H9 (cell line): ENCODE measurements at regions not wholly inside any gene's neighbourhood (a gene's known extent, or its start where the extent isn't known, plus 50 kb on each side); places are given as distances from the start of the nearest gene placed in this dataset.

Source experiments
- DNase-seq: peaks from one replicate; pipeline ENCODE4 v3.0.0-alpha.2; 2017
- H2AFZ ChIP-seq: one replicate; pipeline ENCODE4 v1.6.1; 2013; ENCODE audit warnings: mild to moderate bottlenecking, low read length, control low read depth, moderate library complexity
- H2AK5ac ChIP-seq: 2 replicates; pipeline ENCODE4 v1.6.1; 2013; ENCODE audit warnings: low read length, control low read depth, mixed read lengths; ENCODE audit not compliant: insufficient read length
- H2BK120ac ChIP-seq: one replicate; pipeline ENCODE4 v1.6.1; 2013; ENCODE audit warnings: low read depth, mild to moderate bottlenecking, low read length, control low read depth, inconsistent platforms; ENCODE audit not compliant: poor library complexity, severe bottlenecking
- H2BK12ac ChIP-seq: 2 replicates; pipeline ENCODE4 v1.6.1; 2013; ENCODE audit warnings: low read length, control low read depth, mixed read lengths, low read depth; ENCODE audit not compliant: insufficient read length
- H2BK15ac ChIP-seq: 2 replicates; pipeline ENCODE4 v1.6.1; 2013; ENCODE audit warnings: low read depth, low read length, control low read depth
- H2BK20ac ChIP-seq: one replicate; pipeline ENCODE4 v1.6.1; 2013; ENCODE audit warnings: low read depth, mild to moderate bottlenecking, low read length, control low read depth, inconsistent platforms; ENCODE audit not compliant: poor library complexity, severe bottlenecking
- H2BK5ac ChIP-seq: 2 replicates; pipeline ENCODE4 v1.6.1; 2013; ENCODE audit warnings: low read length, control low read depth, mixed read lengths; ENCODE audit not compliant: insufficient read length
- H3K14ac ChIP-seq: 2 replicates; pipeline ENCODE4 v1.6.1; 2013; ENCODE audit warnings: low read length, control low read depth; ENCODE audit not compliant: insufficient read depth
- H3K18ac ChIP-seq: 2 replicates; pipeline ENCODE4 v1.6.1; 2013; ENCODE audit warnings: low read depth, mild to moderate bottlenecking, mixed read lengths, low read length, control low read depth; ENCODE audit not compliant: insufficient read length
- H3K23ac ChIP-seq: 2 replicates; pipeline ENCODE4 v1.6.1; 2013; ENCODE audit warnings: low read length, control low read depth, mixed read lengths, low read depth; ENCODE audit not compliant: insufficient read length
- H3K23me2 ChIP-seq: 2 replicates; pipeline ENCODE4 v1.6.1; 2013; ENCODE audit warnings: low read depth, mild to moderate bottlenecking, mixed read lengths, low read length, control low read depth; ENCODE audit not compliant: insufficient read length, poor library complexity, severe bottlenecking
- H3K27ac ChIP-seq: 2 replicates; pipeline ENCODE4 v1.5.1; 2013; ENCODE audit warnings: low read length, control low read depth, mixed read lengths, low read depth; ENCODE audit not compliant: insufficient read length
- H3K27me3 ChIP-seq: 2 replicates; pipeline ENCODE4 v1.6.1; 2013; ENCODE audit warnings: low read length, control low read depth, inconsistent platforms; ENCODE audit not compliant: insufficient read depth
- H3K4ac ChIP-seq: 2 replicates; pipeline ENCODE4 v1.6.1; 2013; ENCODE audit warnings: low read depth, mild to moderate bottlenecking, control low read depth, inconsistent platforms, low read length, moderate library complexity
- H3K4me1 ChIP-seq: 2 replicates; pipeline ENCODE4 v1.6.1; 2013; ENCODE audit warnings: low read length, control low read depth, inconsistent platforms; ENCODE audit not compliant: insufficient read depth
- H3K4me2 ChIP-seq: 2 replicates; pipeline ENCODE4 v1.6.1; 2013; ENCODE audit warnings: low read length, control low read depth, mixed read lengths; ENCODE audit not compliant: insufficient read length, insufficient read depth
- H3K56ac ChIP-seq: 2 replicates; pipeline ENCODE4 v1.6.1; 2013; ENCODE audit warnings: low read depth, mild to moderate bottlenecking, mixed read lengths, low read length, control low read depth; ENCODE audit not compliant: insufficient read length
- H3K79me1 ChIP-seq: 2 replicates; pipeline ENCODE4 v1.6.1; 2013; ENCODE audit warnings: low read depth, mild to moderate bottlenecking, moderate library complexity, low read length, control low read depth, inconsistent platforms; ENCODE audit not compliant: insufficient read depth, poor library complexity, severe bottlenecking
- H3K79me2 ChIP-seq: 2 replicates; pipeline ENCODE4 v1.6.1; 2013; ENCODE audit warnings: low read length, control low read depth, inconsistent platforms; ENCODE audit not compliant: insufficient read depth
- H3K9ac ChIP-seq: 2 replicates; pipeline ENCODE4 v1.6.1; 2013; ENCODE audit warnings: low read length, control low read depth, mixed read lengths; ENCODE audit not compliant: insufficient read length; ENCODE audit errors: extremely low read depth
- H3K9me3 ChIP-seq: one replicate; pipeline ENCODE4 v1.6.1; 2013; ENCODE audit warnings: low read depth, low read length, inconsistent platforms; ENCODE audit not compliant: control insufficient read depth
- H3T11ph ChIP-seq: one replicate; pipeline ENCODE4 v1.6.1; 2013; ENCODE audit warnings: mild to moderate bottlenecking, low read length, control low read depth, inconsistent platforms
- H4K20me1 ChIP-seq: one replicate; pipeline ENCODE4 v1.6.1; 2013; ENCODE audit not compliant: control insufficient read depth, insufficient read length, insufficient read depth
- H4K5ac ChIP-seq: 2 replicates; pipeline ENCODE4 v1.6.1; 2013; ENCODE audit warnings: low read depth, mild to moderate bottlenecking, mixed read lengths, low read length, control low read depth; ENCODE audit not compliant: insufficient read length
- H4K8ac ChIP-seq: replicated peaks from 2 replicates; pipeline ENCODE4 v1.6.1; 2013; ENCODE audit warnings: low read length, control low read depth, mixed read lengths, low read depth; ENCODE audit not compliant: insufficient read length
- H4K91ac ChIP-seq: 2 replicates; pipeline ENCODE4 v1.6.1; 2013; ENCODE audit warnings: low read depth, mild to moderate bottlenecking, moderate library complexity, mixed read lengths, low read length, control low read depth; ENCODE audit not compliant: insufficient read length
- H3K27ac Mint-ChIP-seq, 3 experiments: 2 replicates in 2 of 3; 3 replicates in 1 of 3; pipeline ENCODE4 v1.8.0; 2020 to 2021; ENCODE audit warnings: mixed read lengths in 3 of 3, mild to moderate bottlenecking in 1 of 3, moderate library complexity in 1 of 3
- H3K27me3 Mint-ChIP-seq: 2 replicates; pipeline ENCODE4 v1.8.0; 2021; ENCODE audit warnings: low read depth, mild to moderate bottlenecking, moderate library complexity, mixed read lengths
- H3K36me3 Mint-ChIP-seq, 3 experiments: 2 replicates in 2 of 3; 3 replicates in 1 of 3; pipeline ENCODE4 v1.8.0; 2020 to 2021; ENCODE audit warnings: low read depth in 3 of 3, mixed read lengths in 3 of 3; ENCODE audit not compliant: insufficient read depth in 1 of 3
- H3K4me1 Mint-ChIP-seq, 2 experiments: 2 replicates each; pipeline ENCODE4 v1.8.0; 2020; ENCODE audit warnings: mixed read lengths in 2 of 2
- H3K4me3 Mint-ChIP-seq, 2 experiments: 2 replicates in 1 of 2; 3 replicates in 1 of 2; pipeline ENCODE4 v1.8.0; 2020 to 2021; ENCODE audit warnings: mild to moderate bottlenecking in 2 of 2, mixed read lengths in 2 of 2, moderate library complexity in 1 of 2
- H3K9me3 Mint-ChIP-seq, 2 experiments: 2 replicates in 1 of 2; 3 replicates in 1 of 2; pipeline ENCODE4 v1.8.0; 2020; ENCODE audit warnings: mild to moderate bottlenecking in 2 of 2, mixed read lengths in 2 of 2, moderate library complexity in 1 of 2
- CTCF ChIP-seq: fragments of 200-600 bp; sonication (generic); conservative IDR thresholded peaks from 3 replicates; pipeline ENCODE4 v1.8.0; 2021; ENCODE audit warnings: antibody characterized with exemption, mild to moderate bottlenecking
- WGBS: extraction: QIAGEN DNeasy Blood & Tissue Kit; methylation state at CpG from one replicate; pipeline ENCODE4 v1.1.7; 2013; ENCODE audit warnings: missing lambda C conversion rate, low lambda C conversion rate, mixed read lengths; ENCODE audit not compliant: insufficient read length; ENCODE audit errors: extremely low coverage; 5-methylcytosine and 5-hydroxymethylcytosine counted together

GRCh38 chr6:78059171-78059570 is 406.3 kb downstream of the MEI4 start:
- H3K23me2 ChIP-seq = no peaks in the 10 kb centered on the region
- H2BK120ac ChIP-seq = no peak overlapping the region
- H2AK5ac ChIP-seq = no peak overlapping the region
- H3K27ac ChIP-seq = no peak overlapping the region
- Mint-ChIP-seq H3K27ac (no peak overlapping the region), H3K4me3 (no peak overlapping the region), H3K36me3 (no peaks in the 10 kb centered on the region), H3K4me1 (no peaks in the 10 kb centered on the region), H3K9me3 (no peaks in the 10 kb centered on the region; a peak in 2 of 5 replicates), H3K27me3 (no peaks in the 10 kb centered on the region)
- H3K79me2 ChIP-seq = no peaks in the 10 kb centered on the region
- no peak overlapping the region for H3K9ac ChIP-seq
- H3K18ac ChIP-seq = no peak overlapping the region
- H2BK15ac ChIP-seq = no peak overlapping the region
- H2BK5ac ChIP-seq = no peak overlapping the region
- no peak overlapping the region for H2BK20ac ChIP-seq
- H3K14ac ChIP-seq = no peak overlapping the region
- H3K4me1 ChIP-seq = no peaks in the 10 kb centered on the region
- H3K23ac ChIP-seq = no peak overlapping the region
- H3K4me2 ChIP-seq = no peak overlapping the region
- no peaks in the 10 kb centered on the region for H3K79me1 ChIP-seq
- no peak overlapping the region for H3K4ac ChIP-seq
- no peak overlapping the region for H4K5ac ChIP-seq
- WGBS = no CpG with 5 or more reads among the region's 1 CpG
- H4K20me1 ChIP-seq = no peaks in the 10 kb centered on the region
- TF ChIP-seq CTCF = no peak
- H4K8ac ChIP-seq = no peak overlapping the region
- no peak overlapping the region for H2BK12ac ChIP-seq
- DNase-seq = no peak
- no peaks in the 10 kb centered on the region for H3K9me3 ChIP-seq
- H4K91ac ChIP-seq = no peak overlapping the region
- no peaks in the 10 kb centered on the region for H3K27me3 ChIP-seq
- H3K56ac ChIP-seq = no peak overlapping the region
- no peak overlapping the region for H3T11ph ChIP-seq
- H2AFZ ChIP-seq = no peak overlapping the region
